ENCODE measurements at regions not wholly inside any gene's neighbourhood (a gene's known extent, or its start where the extent isn't known, plus 50 kb on each side); places are given as distances from the start of the nearest gene placed in this dataset.
A peak's percentile ranks its signal among the peaks of the same experiment; 100 is the strongest.

DNA sequence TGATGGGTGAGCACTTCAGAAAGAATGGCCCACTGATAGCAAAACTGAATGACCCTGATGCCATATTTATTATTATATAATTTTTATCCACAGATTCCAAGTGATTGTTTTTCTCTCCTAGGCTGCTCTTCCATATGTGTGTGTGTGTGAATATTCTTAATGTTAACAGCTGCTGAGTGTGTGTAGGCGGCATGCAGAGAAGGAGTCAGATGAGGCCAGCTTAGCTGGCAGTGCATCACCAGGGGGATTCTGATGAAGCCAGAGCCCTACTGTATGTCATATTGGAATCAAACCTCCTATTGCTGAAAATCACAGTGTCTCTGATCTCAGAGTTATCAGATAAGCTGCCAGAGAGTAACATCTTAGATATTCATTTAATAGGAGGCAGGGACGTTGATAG lies 177.1 kb downstream of the DMAC1 start:
- Histone ChIP-seq H3K27ac (no peak overlapping the region), H3K4me3 (ENCODE audit: low read depth, low read length) (no peak overlapping the region), H3K36me3 (replicated peaks) (no peaks in the 10 kb centered on the region), H3K27me3 (replicated peaks) (no peaks in the 10 kb centered on the region)
- no peak for DNase-seq
- TF ChIP-seq, protein P1, sequence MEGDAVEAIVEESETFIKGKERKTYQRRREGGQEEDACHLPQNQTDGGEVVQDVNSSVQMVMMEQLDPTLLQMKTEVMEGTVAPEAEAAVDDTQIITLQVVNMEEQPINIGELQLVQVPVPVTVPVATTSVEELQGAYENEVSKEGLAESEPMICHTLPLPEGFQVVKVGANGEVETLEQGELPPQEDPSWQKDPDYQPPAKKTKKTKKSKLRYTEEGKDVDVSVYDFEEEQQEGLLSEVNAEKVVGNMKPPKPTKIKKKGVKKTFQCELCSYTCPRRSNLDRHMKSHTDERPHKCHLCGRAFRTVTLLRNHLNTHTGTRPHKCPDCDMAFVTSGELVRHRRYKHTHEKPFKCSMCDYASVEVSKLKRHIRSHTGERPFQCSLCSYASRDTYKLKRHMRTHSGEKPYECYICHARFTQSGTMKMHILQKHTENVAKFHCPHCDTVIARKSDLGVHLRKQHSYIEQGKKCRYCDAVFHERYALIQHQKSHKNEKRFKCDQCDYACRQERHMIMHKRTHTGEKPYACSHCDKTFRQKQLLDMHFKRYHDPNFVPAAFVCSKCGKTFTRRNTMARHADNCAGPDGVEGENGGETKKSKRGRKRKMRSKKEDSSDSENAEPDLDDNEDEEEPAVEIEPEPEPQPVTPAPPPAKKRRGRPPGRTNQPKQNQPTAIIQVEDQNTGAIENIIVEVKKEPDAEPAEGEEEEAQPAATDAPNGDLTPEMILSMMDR (IDR thresholded peaks at IDR 0.05; ENCODE audit: low read depth, low read length, missing control alignments), result no peak
- in situ Hi-C loops (cut with HindIII; ENCODE audit: low pct_ligation_motif_present, low sequenced_read_pairs), result no loop called here

DNA sequence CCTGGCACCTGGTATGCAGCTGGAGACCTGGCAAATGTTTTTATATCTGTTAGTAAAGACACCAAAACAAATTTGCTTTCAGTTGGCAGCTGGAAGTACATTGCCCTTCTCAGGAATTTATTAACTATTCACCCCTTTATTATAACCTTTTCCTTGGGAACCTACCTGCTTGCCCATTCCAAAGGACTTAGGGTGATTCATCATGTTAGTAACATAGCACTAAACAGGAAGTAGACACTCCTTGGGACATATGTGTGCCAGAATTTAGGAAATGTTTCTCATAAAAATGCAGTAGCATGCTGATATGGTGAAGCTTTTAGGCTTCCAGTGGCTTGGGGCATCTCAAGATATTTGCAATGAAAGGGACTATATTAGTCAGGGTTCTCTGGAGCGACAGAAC lies 184.2 kb downstream of the DMAC1 start:
- Histone ChIP-seq H3K27ac (no peak overlapping the region), H3K27me3 (replicated peaks) (no peaks in the 10 kb centered on the region), H3K4me3 (ENCODE audit: low read depth, low read length) (no peak overlapping the region), H3K36me3 (replicated peaks) (no peaks in the 10 kb centered on the region)
- no peak for DNase-seq
- TF ChIP-seq, protein P1 (IDR thresholded peaks at IDR 0.05; ENCODE audit: low read depth, low read length, missing control alignments), result no peak
- in situ Hi-C loops (cut with HindIII; ENCODE audit: low pct_ligation_motif_present, low sequenced_read_pairs), result no loop called here

DNA sequence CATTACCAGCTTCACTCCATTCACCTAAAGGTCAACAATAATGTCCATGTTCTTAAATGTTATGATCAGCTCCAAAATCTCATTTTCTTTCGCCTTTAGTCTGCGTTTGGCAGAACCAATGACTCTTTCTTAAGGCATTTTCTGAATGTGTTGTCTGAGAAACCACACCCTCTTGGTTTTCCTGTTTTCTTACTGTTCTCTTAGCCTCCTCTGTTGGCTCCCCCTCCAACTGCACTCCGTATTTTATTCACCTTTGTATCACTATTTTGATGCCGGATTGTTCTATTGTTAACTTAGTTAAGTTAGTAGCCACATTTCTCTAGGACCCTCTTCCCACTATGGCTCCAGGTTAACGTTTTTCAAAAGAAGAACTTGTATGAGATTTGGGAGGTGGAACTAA lies 185.6 kb downstream of the DMAC1 start:
- DNase-seq, result no peak

DNA sequence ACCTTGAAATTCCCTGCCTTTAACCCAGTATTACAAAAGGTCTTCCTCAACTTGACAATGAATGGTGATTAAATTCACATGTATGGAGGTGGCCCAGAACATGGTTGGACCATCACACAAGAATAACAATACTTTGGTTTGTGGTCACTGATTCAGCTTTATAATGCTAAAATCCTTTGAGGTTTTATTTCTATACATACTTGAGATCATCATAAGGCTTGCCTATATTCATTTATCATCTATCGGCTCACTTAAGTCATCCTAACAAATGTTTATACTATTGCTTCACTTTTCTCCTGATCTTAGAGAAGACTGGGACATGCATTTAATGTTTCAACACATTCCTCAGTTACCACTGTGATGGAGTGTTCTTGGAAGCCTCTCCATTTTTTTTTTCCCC lies 191.3 kb downstream of the DMAC1 start:
- H3K27ac ChIP-seq, result no peak overlapping the region
- H3K36me3 ChIP-seq (replicated peaks), result no peaks in the 10 kb centered on the region
- no peak for DNase-seq
- no peak overlapping the region for H3K4me3 ChIP-seq (ENCODE audit: low read depth, low read length)
- TF ChIP-seq, protein P1 (IDR thresholded peaks at IDR 0.05; ENCODE audit: low read depth, low read length, missing control alignments), result no peak
- no peaks in the 10 kb centered on the region for H3K27me3 ChIP-seq (replicated peaks)
- in situ Hi-C loops (cut with HindIII; ENCODE audit: low pct_ligation_motif_present, low sequenced_read_pairs), result no loop called here

More for the DNA sequence above, 185.6 kb downstream of the DMAC1 start:
- in situ Hi-C loops (cut with HindIII; ENCODE audit: low pct_ligation_motif_present, low sequenced_read_pairs), result no loop called here
- no peak overlapping the region for H3K27ac ChIP-seq
- TF ChIP-seq, protein P1 (IDR thresholded peaks at IDR 0.05; ENCODE audit: low read depth, low read length, missing control alignments), result peak; percentile 29
- no peak overlapping the region for H3K4me3 ChIP-seq (ENCODE audit: low read depth, low read length)
- H3K36me3 ChIP-seq (replicated peaks), result no peaks in the 10 kb centered on the region
- no peaks in the 10 kb centered on the region for H3K27me3 ChIP-seq (replicated peaks)

DNA sequence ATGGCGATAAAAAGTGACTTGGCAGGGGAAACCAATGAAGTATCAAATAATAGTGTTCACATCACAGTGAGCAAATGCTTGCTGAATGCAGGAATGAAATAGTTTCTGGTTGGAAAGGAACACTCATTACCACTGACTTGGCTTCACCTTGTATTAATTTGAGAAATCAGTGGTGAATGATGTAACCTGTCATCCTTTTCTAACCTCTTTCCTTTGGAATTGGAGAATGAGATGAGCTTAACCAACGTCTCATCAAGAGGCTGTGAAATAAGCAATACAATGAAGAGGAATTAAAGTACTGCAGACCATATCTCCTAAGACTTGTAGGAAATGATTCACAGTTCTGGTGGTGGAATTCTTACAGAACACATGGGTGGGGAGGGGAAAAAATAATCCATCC lies 192.2 kb downstream of the DMAC1 start:
- in situ Hi-C loops (cut with HindIII; ENCODE audit: low pct_ligation_motif_present, low sequenced_read_pairs), result no loop called here
- no peak for DNase-seq
- TF ChIP-seq, protein P1 (IDR thresholded peaks at IDR 0.05; ENCODE audit: low read depth, low read length, missing control alignments), result no peak

DNA sequence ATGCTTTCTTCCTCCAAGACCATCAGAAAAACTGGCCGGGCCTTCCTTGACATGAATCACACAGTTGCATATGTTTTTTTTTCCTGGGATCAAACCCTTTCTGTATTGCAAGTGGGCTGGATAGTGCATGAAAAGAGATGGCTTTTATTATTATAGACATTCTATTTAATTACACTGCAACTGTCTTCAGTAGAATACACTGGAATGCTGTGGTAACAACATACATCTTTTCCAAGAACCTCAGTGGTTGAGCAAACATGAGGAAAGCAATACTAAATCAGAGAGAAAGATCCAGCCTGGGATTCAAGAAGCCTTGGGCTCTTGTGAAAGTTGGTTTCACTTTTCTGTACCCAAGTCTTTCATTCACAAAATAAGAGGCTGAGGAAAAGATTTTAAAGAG lies 193.0 kb downstream of the DMAC1 start:
- Histone ChIP-seq H3K4me3 (ENCODE audit: low read depth, low read length) (no peak overlapping the region), H3K27me3 (replicated peaks) (no peaks in the 10 kb centered on the region), H3K27ac (no peak overlapping the region), H3K36me3 (replicated peaks) (no peaks in the 10 kb centered on the region)
- in situ Hi-C loops (cut with HindIII; ENCODE audit: low pct_ligation_motif_present, low sequenced_read_pairs), result no loop called here
- TF ChIP-seq, protein P1 (IDR thresholded peaks at IDR 0.05; ENCODE audit: low read depth, low read length, missing control alignments), result no peak
- no peak for DNase-seq

More for the DNA sequence above, 192.2 kb downstream of the DMAC1 start:
- no peaks in the 10 kb centered on the region for H3K36me3 ChIP-seq (replicated peaks)
- H3K27ac ChIP-seq, result no peak overlapping the region
- H3K4me3 ChIP-seq (ENCODE audit: low read depth, low read length), result no peak overlapping the region
- no peaks in the 10 kb centered on the region for H3K27me3 ChIP-seq (replicated peaks)

Measured in brain microvascular endothelial cell (primary cell).